ENCODE measurements at regions not wholly inside any gene's neighbourhood (a gene's known extent, or its start where the extent isn't known, plus 50 kb on each side); places are given as distances from the start of the nearest gene placed in this dataset.

DNA sequence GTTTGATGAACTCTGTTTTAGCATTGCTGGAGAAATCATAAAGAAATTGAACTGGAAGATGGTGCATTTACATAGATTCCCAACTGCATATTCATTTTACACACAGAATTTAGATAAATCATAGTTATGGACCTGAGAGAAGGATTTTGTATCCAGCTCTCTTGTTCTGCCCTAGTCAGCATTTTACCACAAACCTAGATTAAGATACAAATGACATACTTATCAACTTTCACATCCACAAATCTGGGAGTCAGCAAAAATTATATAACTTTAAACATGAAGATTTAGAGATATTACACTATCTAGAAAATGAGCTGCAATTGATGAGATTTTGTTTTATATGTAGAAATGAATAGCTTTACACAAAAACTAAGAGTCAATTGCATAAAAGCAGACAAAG is 632.8 kb downstream of the IGSF11 start:
- Histone ChIP-seq H3K27me3 (no peaks in the 10 kb centered on the region), H3K4me3 (no peak overlapping the region), H3K4me1 (no peaks in the 10 kb centered on the region), H3K36me3 (no peaks in the 10 kb centered on the region), H3K9me3 (no peaks in the 10 kb centered on the region), H3K27ac (no peak overlapping the region)
- ATAC-seq, result no peak
- no peak for TF ChIP-seq POLR2AphosphoS5 (IDR thresholded peaks at IDR 0.05)
- TF ChIP-seq EP300 (IDR thresholded peaks at IDR 0.05), result no peak
- TF ChIP-seq, protein P1, sequence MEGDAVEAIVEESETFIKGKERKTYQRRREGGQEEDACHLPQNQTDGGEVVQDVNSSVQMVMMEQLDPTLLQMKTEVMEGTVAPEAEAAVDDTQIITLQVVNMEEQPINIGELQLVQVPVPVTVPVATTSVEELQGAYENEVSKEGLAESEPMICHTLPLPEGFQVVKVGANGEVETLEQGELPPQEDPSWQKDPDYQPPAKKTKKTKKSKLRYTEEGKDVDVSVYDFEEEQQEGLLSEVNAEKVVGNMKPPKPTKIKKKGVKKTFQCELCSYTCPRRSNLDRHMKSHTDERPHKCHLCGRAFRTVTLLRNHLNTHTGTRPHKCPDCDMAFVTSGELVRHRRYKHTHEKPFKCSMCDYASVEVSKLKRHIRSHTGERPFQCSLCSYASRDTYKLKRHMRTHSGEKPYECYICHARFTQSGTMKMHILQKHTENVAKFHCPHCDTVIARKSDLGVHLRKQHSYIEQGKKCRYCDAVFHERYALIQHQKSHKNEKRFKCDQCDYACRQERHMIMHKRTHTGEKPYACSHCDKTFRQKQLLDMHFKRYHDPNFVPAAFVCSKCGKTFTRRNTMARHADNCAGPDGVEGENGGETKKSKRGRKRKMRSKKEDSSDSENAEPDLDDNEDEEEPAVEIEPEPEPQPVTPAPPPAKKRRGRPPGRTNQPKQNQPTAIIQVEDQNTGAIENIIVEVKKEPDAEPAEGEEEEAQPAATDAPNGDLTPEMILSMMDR (IDR thresholded peaks at IDR 0.05), result no peak
- TF ChIP-seq POLR2A (IDR thresholded peaks at IDR 0.05), result no peak

DNA sequence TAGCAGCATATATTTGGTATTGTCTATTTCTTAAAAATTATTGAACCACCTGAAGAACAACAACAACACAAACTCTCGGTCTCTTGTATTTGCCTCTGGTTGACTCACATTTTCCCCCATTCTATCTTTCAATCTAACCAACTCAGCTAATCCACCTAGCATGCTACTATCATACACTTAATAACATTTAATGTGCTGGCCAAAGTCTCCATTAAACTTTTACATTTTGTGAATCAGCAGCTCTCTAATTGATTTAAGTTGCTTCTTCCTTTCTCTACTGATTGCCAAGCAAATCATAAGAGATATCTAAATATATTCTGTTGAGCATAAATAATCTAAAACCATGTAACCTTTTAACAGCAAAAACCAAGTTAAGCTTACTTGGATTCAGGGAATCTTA is 631.7 kb downstream of the IGSF11 start:
- ATAC-seq, result no peak
- TF ChIP-seq, protein P1 (IDR thresholded peaks at IDR 0.05), result no peak
- TF ChIP-seq EP300 (IDR thresholded peaks at IDR 0.05), result no peak
- no peak for TF ChIP-seq POLR2AphosphoS5 (IDR thresholded peaks at IDR 0.05)
- TF ChIP-seq POLR2A (IDR thresholded peaks at IDR 0.05), result no peak

DNA sequence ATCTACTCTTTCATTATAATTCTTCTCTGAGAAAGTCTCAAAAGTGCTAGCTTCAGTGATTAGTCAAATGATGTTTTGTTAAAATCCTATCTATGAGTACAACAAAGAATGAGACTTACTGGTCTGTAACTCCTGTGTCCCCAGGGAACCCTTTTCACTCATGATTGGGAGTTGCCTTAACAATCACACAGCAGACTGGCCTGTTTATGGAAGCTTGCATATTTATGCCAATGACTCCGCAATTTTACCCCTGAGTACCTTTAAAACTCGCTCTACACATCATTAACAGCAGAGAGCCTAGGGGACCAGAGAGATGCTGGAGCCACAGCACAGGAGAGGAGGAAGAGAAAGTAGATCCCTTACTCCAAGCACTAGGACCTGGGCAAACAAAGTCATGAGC is 628.1 kb downstream of the IGSF11 start:
- Histone ChIP-seq H3K9me3 (no peaks in the 10 kb centered on the region), H3K4me1 (no peaks in the 10 kb centered on the region), H3K27me3 (no peaks in the 10 kb centered on the region), H3K36me3 (no peaks in the 10 kb centered on the region), H3K4me3 (no peak overlapping the region), H3K27ac (no peak overlapping the region)
- WGBS, 2 donors (ENCODE audit: low coverage in 1 of 2), result 60% methylated on average over 1 of the region's 2 CpGs; no CpG with 5 or more reads in 1 of the 2 donors
- no peak for ATAC-seq
- TF ChIP-seq EP300 (IDR thresholded peaks at IDR 0.05) (no peak), POLR2AphosphoS5 (IDR thresholded peaks at IDR 0.05) (no peak), POLR2A (IDR thresholded peaks at IDR 0.05) (no peak)
- TF ChIP-seq, protein P1 (IDR thresholded peaks at IDR 0.05), result no peak

More for the DNA sequence above, 631.7 kb downstream of the IGSF11 start:
- Histone ChIP-seq H3K4me1 (no peaks in the 10 kb centered on the region), H3K9me3 (no peaks in the 10 kb centered on the region), H3K27me3 (no peaks in the 10 kb centered on the region), H3K27ac (no peak overlapping the region), H3K36me3 (no peaks in the 10 kb centered on the region), H3K4me3 (no peak overlapping the region)
- WGBS, 2 donors (ENCODE audit: low coverage in 1 of 2), result 86 to 95% methylated on average over 1 of the region's 1 CpG

DNA sequence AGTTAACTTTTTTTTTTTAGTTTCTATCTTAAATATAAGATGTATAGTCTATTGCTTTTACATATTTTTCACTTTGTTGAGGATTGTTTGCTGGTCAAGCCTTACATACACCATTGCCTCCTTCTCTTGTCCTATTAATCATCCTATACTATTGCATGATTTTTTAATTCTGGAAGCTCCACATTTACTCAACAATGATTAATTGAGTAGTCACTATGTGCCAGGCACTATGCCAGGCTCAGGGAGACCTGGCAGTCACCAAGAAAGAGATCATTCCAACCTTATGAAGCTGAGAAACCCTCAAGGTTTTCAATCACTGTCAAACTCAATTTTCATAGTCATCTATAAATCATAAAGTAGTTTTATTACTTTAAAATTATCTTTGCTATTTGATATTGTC is 626.2 kb downstream of the IGSF11 start:
- ATAC-seq, result no peak
- no peaks in the 10 kb centered on the region for H3K9me3 ChIP-seq
- no peaks in the 10 kb centered on the region for H3K36me3 ChIP-seq
- no peaks in the 10 kb centered on the region for H3K4me1 ChIP-seq
- H3K27ac ChIP-seq, result no peak overlapping the region
- H3K27me3 ChIP-seq, result no peaks in the 10 kb centered on the region
- TF ChIP-seq, protein P1 (IDR thresholded peaks at IDR 0.05), result no peak
- TF ChIP-seq EP300 (IDR thresholded peaks at IDR 0.05), result no peak
- no peak for TF ChIP-seq POLR2AphosphoS5 (IDR thresholded peaks at IDR 0.05)
- TF ChIP-seq POLR2A (IDR thresholded peaks at IDR 0.05), result no peak
- no peak overlapping the region for H3K4me3 ChIP-seq

DNA sequence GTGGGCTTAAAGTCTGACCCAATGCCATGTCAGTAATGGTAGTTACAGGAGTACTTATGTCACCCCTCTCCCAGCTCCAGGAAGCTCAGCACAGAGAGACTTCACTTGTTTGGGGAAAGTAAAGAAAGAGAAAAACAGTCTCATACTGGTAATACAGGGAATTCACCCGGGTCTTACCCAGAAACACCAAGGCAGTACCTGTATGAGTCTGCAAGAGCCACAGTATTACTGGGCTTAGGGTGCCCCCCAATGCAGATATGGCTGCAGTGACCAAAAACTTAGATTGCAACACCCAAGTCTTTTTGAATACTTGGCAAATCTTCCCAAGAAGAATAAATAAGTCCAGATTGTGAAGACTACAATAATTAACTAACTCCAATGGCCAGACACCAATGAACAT is 622.1 kb downstream of the IGSF11 start:
- no peak for TF ChIP-seq POLR2A (IDR thresholded peaks at IDR 0.05)
- no peak for TF ChIP-seq POLR2AphosphoS5 (IDR thresholded peaks at IDR 0.05)
- TF ChIP-seq, protein P1 (IDR thresholded peaks at IDR 0.05), result no peak
- no peak for TF ChIP-seq EP300 (IDR thresholded peaks at IDR 0.05)
- H3K27me3 ChIP-seq, result no peaks in the 10 kb centered on the region
- no peak overlapping the region for H3K4me3 ChIP-seq
- ATAC-seq, result no peak
- no CpG with 5 or more reads among the region's 1 CpG for WGBS, 2 donors (ENCODE audit: low coverage in 1 of 2)
- no peaks in the 10 kb centered on the region for H3K9me3 ChIP-seq
- H3K4me1 ChIP-seq, result no peaks in the 10 kb centered on the region
- no peaks in the 10 kb centered on the region for H3K36me3 ChIP-seq
- H3K27ac ChIP-seq, result no peak overlapping the region
